GM12891 (cell line): ENCODE measurements at regions not wholly inside any gene's neighbourhood (a gene's known extent, or its start where the extent isn't known, plus 50 kb on each side); places are given as distances from the start of the nearest gene placed in this dataset.

Experiments
- DNase-seq: peaks from one replicate; pipeline ENCODE4 v3.0.0; 2011; ENCODE audit warnings: low spot score; ENCODE audit not compliant: insufficient read length
- FAIRE-seq: peaks from 2 replicates; lab custom pipeline; 2011; peaks lifted over from hg19 to GRCh38; lab: Jason Lieb, UNC
- PAX5 ChIP-seq: IDR thresholded peaks from 2 replicates; pipeline ENCODE4 v1.6.1; 2011; ENCODE audit warnings: low read length, moderate library complexity, mild to moderate bottlenecking; ENCODE audit not compliant: insufficient read depth, severe bottlenecking
- POLR2A ChIP-seq: IDR thresholded peaks from 2 replicates; pipeline ENCODE4 v1.6.1; 2011; ENCODE audit warnings: low read depth, low read length, control low read depth
- POLR2AphosphoS5 ChIP-seq: IDR thresholded peaks from 2 replicates; pipeline ENCODE4 v1.6.1; 2011; ENCODE audit warnings: low read depth, low read length, control low read depth
- POU2F2 ChIP-seq: IDR thresholded peaks from 2 replicates; pipeline ENCODE4 v1.6.1; 2011; ENCODE audit warnings: low read depth, mild to moderate bottlenecking, control low read depth, low read length, moderate library complexity
- SPI1 ChIP-seq: IDR thresholded peaks from 2 replicates; pipeline ENCODE4 v1.6.1; 2011; ENCODE audit warnings: low read depth, low read length, control low read depth
- TAF1 ChIP-seq: IDR thresholded peaks from 2 replicates; pipeline ENCODE4 v1.6.1; 2011; ENCODE audit warnings: low read depth, low read length, control low read depth

GRCh38 chr2:10520154-10520553, 72.0 kb upstream of the ODC1 start:
- no peak for DNase-seq
- FAIRE-seq, result no peak
- no peak for TF ChIP-seq POU2F2
- TF ChIP-seq POLR2AphosphoS5, result no peak
- TF ChIP-seq TAF1, result no peak
- TF ChIP-seq SPI1, result no peak
- no peak for TF ChIP-seq POLR2A
- no peak for TF ChIP-seq PAX5

- no peak for DNase-seq
- FAIRE-seq, result no peak
- TF ChIP-seq SPI1 (no peak), PAX5 (no peak), POLR2A (no peak), TAF1 (no peak), POLR2AphosphoS5 (no peak), POU2F2 (no peak)
Measured at GRCh38 chr2:10519394-10519740, 71.2 kb upstream of the ODC1 start.

GRCh38 chr2:10518470-10519393, 70.6 kb upstream of the ODC1 start:
- DNase-seq, result no peak
- peak; percentile 91 for FAIRE-seq
- TF ChIP-seq SPI1, result no peak
- no peak for TF ChIP-seq PAX5
- no peak for TF ChIP-seq POU2F2

- FAIRE-seq, result no peak
- TF ChIP-seq TAF1 (no peak), PAX5 (no peak), POLR2AphosphoS5 (no peak), POU2F2 (no peak), SPI1 (no peak), POLR2A (no peak)
- no peak for DNase-seq
Measured at GRCh38 chr2:10517351-10518043, 69.4 kb upstream of the ODC1 start.

- FAIRE-seq, result no peak
Measured at GRCh38 chr2:10515887-10516286, 67.8 kb upstream of the ODC1 start.

GRCh38 chr2:10514743-10515142, 66.6 kb upstream of the ODC1 start:
- DNase-seq (no peak), FAIRE-seq (no peak)
- TF ChIP-seq TAF1 (no peak), POLR2AphosphoS5 (no peak), POU2F2 (no peak), PAX5 (no peak), SPI1 (no peak), POLR2A (no peak)

More at GRCh38 chr2:10515887-10516286, 67.8 kb upstream of the ODC1 start:
- DNase-seq, result no peak
- TF ChIP-seq TAF1 (no peak), POLR2AphosphoS5 (no peak), POU2F2 (no peak)

- no peak for FAIRE-seq
- TF ChIP-seq PAX5, result no peak
- TF ChIP-seq POLR2AphosphoS5, result no peak
- no peak for TF ChIP-seq POLR2A
- no peak for TF ChIP-seq TAF1
- no peak for TF ChIP-seq POU2F2
- TF ChIP-seq SPI1, result no peak
- DNase-seq, result no peak
Measured at GRCh38 chr2:10514273-10514672, 66.1 kb upstream of the ODC1 start.

- no peak for FAIRE-seq
- TF ChIP-seq SPI1 (no peak), POU2F2 (no peak), PAX5 (no peak), POLR2A (no peak), TAF1 (no peak), POLR2AphosphoS5 (no peak)
- DNase-seq, result no peak
Measured at GRCh38 chr2:10513201-10513600, 65.1 kb upstream of the ODC1 start.

- no peak for DNase-seq
- TF ChIP-seq POLR2A, result no peak
- no peak for TF ChIP-seq TAF1
- no peak for TF ChIP-seq PAX5
- TF ChIP-seq POU2F2, result no peak
- no peak for TF ChIP-seq POLR2AphosphoS5
- TF ChIP-seq SPI1, result no peak
- no peak for FAIRE-seq
Measured at GRCh38 chr2:10508038-10508437, 59.9 kb upstream of the ODC1 start.

GRCh38 chr2:10507106-10507505, 59.0 kb upstream of the ODC1 start:
- DNase-seq (no peak), FAIRE-seq (no peak)
- TF ChIP-seq PAX5, result no peak
- no peak for TF ChIP-seq POLR2A
